SK-N-SH treated with all-trans-retinoic acid at 6 μM for 48 hours (cell line): ENCODE measurements at regions not wholly inside any gene's neighbourhood (a gene's known extent, or its start where the extent isn't known, plus 50 kb on each side); places are given as distances from the start of the nearest gene placed in this dataset.

Experiments used
- ATAC-seq: fragments of 200-7000 bp; cut with Tn5 transposase; 3 replicates; pipeline ENCODE4 v1.9.1; 2020; ENCODE audit warnings: mild to moderate bottlenecking, moderate library complexity
- ARNTL ChIP-seq: fragments of 450-650 bp; formaldehyde crosslinking; IDR thresholded peaks from 2 replicates; pipeline ENCODE4 v1.5.0; 2020; ENCODE audit warnings: low read depth, mild to moderate bottlenecking, moderate library complexity, borderline replicate concordance
- CREB5 ChIP-seq: fragments of 250-450 bp; sonication (Bioruptor Pico); IDR thresholded peaks from 2 replicates; pipeline ENCODE4 v1.5.1; 2020; ENCODE audit warnings: low read depth, mild to moderate bottlenecking, moderate library complexity
- CSDC2 ChIP-seq: fragments of 250-450 bp; sonication (Bioruptor Pico); IDR thresholded peaks from 2 replicates; pipeline ENCODE4 v1.5.0; 2020; ENCODE audit warnings: mild to moderate bottlenecking, moderate library complexity
- CSRNP3 ChIP-seq: fragments of 250-450 bp; sonication (Bioruptor Pico); IDR thresholded peaks from 2 replicates; pipeline ENCODE4 v1.5.1; 2021; ENCODE audit warnings: mild to moderate bottlenecking, moderate library complexity
- ESRRG ChIP-seq: fragments of 250-450 bp; sonication (Bioruptor Pico); IDR thresholded peaks from 2 replicates; pipeline ENCODE4 v1.6.1; 2021; ENCODE audit warnings: mild to moderate bottlenecking
- GLIS3 ChIP-seq: fragments of 250-450 bp; sonication (Bioruptor Pico); IDR thresholded peaks from 2 replicates; pipeline ENCODE4 v1.5.0; 2020; ENCODE audit warnings: mild to moderate bottlenecking, moderate library complexity
- ISL1 ChIP-seq: fragments of 250-450 bp; sonication (Bioruptor Pico); IDR thresholded peaks from 2 replicates; pipeline ENCODE4 v2.1.2; 2022; ENCODE audit warnings: mild to moderate bottlenecking, moderate library complexity
- OSR1 ChIP-seq: fragments of 250-450 bp; sonication (Bioruptor Pico); IDR thresholded peaks from 2 replicates; pipeline ENCODE4 v1.8.0; 2022; ENCODE audit warnings: moderate library complexity, mild to moderate bottlenecking, inconsistent platforms
- PATZ1 ChIP-seq: fragments of 250-450 bp; sonication (Bioruptor Pico); IDR thresholded peaks from 2 replicates; pipeline ENCODE4 v1.8.0; 2020; ENCODE audit warnings: mild to moderate bottlenecking, moderate library complexity, borderline replicate concordance
- POU6F1 ChIP-seq: fragments of 250-450 bp; sonication (Bioruptor Pico); IDR thresholded peaks from 2 replicates; pipeline ENCODE4 v1.8.0; 2021; ENCODE audit warnings: low read depth, mild to moderate bottlenecking, moderate library complexity, borderline replicate concordance
- PPARA ChIP-seq: fragments of 250-450 bp; sonication (Bioruptor Pico); IDR thresholded peaks from 2 replicates; pipeline ENCODE4 v1.5.0; 2020; ENCODE audit warnings: mild to moderate bottlenecking, borderline replicate concordance
- RARB ChIP-seq: fragments of 250-450 bp; sonication (Bioruptor Pico); IDR thresholded peaks from 2 replicates; pipeline ENCODE4 v1.8.0; 2021; ENCODE audit warnings: mild to moderate bottlenecking, moderate library complexity
- SNAI2 ChIP-seq: fragments of 250-450 bp; sonication (Bioruptor Pico); IDR thresholded peaks from 2 replicates; pipeline ENCODE4 v1.5.0; 2020; ENCODE audit warnings: mild to moderate bottlenecking, moderate library complexity
- TCF4 ChIP-seq: fragments of 250-450 bp; sonication (Bioruptor Pico); IDR thresholded peaks from 2 replicates; pipeline ENCODE4 v1.8.0; 2021; ENCODE audit warnings: mild to moderate bottlenecking, moderate library complexity, borderline replicate concordance
- TOX ChIP-seq: fragments of 250-450 bp; sonication (Bioruptor Pico); IDR thresholded peaks from 2 replicates; pipeline ENCODE4 v1.8.0; 2021; ENCODE audit warnings: mild to moderate bottlenecking, moderate library complexity, borderline replicate concordance
- TSHZ2 ChIP-seq: fragments of 250-450 bp; sonication (Bioruptor Pico); IDR thresholded peaks from 2 replicates; pipeline ENCODE4 v1.5.0; 2020; ENCODE audit warnings: mild to moderate bottlenecking, moderate library complexity
- ZC3H10 ChIP-seq: fragments of 250-450 bp; sonication (Bioruptor Pico); IDR thresholded peaks from 2 replicates; pipeline ENCODE4 v1.5.1; 2021; ENCODE audit warnings: mild to moderate bottlenecking, moderate library complexity
- ZFP3 ChIP-seq: fragments of 250-450 bp; sonication (Bioruptor Pico); IDR thresholded peaks from 2 replicates; pipeline ENCODE4 v1.5.0; 2020; ENCODE audit warnings: mild to moderate bottlenecking, moderate library complexity
- ZFP30 ChIP-seq: fragments of 450-650 bp; formaldehyde crosslinking; IDR thresholded peaks from 2 replicates; pipeline ENCODE4 v1.5.0; 2022; ENCODE audit warnings: mild to moderate bottlenecking, moderate library complexity
- ZNF565 ChIP-seq: fragments of 450-650 bp; formaldehyde crosslinking; conservative IDR thresholded peaks from 2 replicates; pipeline ENCODE4 v1.5.0; 2020; ENCODE audit warnings: low read depth, mild to moderate bottlenecking, moderate library complexity
- ZNF70 ChIP-seq: fragments of 450-650 bp; formaldehyde crosslinking; IDR thresholded peaks from 2 replicates; pipeline ENCODE4 v1.5.0; 2020; ENCODE audit warnings: mild to moderate bottlenecking, moderate library complexity
- ZNF8 ChIP-seq: fragments of 450-650 bp; formaldehyde crosslinking; IDR thresholded peaks from 2 replicates; pipeline ENCODE4 v1.5.0; 2020; ENCODE audit warnings: mild to moderate bottlenecking, moderate library complexity

- ATAC-seq = no peak
- TF ChIP-seq ZNF70 (no peak), TCF4 (CRISPR knock-in tag) (no peak), TSHZ2 (CRISPR knock-in tag) (no peak), SNAI2 (CRISPR knock-in tag) (no peak), PATZ1 (no peak), GLIS3 (CRISPR knock-in tag) (no peak), ESRRG (CRISPR knock-in tag) (no peak), ZC3H10 (no peak), ZFP30 (CRISPR knock-in tag) (no peak), ZFP3 (CRISPR knock-in tag) (no peak), CSDC2 (CRISPR knock-in tag) (no peak), ARNTL (CRISPR knock-in tag) (no peak), CSRNP3 (CRISPR knock-in tag) (no peak), CREB5 (no peak), ZNF565 (CRISPR knock-in tag) (no peak), ZNF8 (CRISPR knock-in tag) (no peak), RARB (no peak), ISL1 (CRISPR knock-in tag) (no peak)
- TF ChIP-seq, all 23 proteins: peak for 0
Observed at GRCh38 chr20:6613280-6613861, 154.1 kb upstream of the BMP2 start.

GRCh38 chr20:6612606-6612923 lies 154.9 kb upstream of the BMP2 start:
- no peak for TF ChIP-seq CREB5
- TF ChIP-seq TOX = no peak
- no peak for TF ChIP-seq POU6F1 (CRISPR knock-in tag)
- no peak for TF ChIP-seq OSR1 (CRISPR knock-in tag)
- no peak for TF ChIP-seq ZNF565 (CRISPR knock-in tag)
- no peak for TF ChIP-seq ZNF8 (CRISPR knock-in tag)
- TF ChIP-seq RARB = no peak
- no peak for TF ChIP-seq PPARA (CRISPR knock-in tag)
- no peak for TF ChIP-seq ZC3H10
- TF ChIP-seq ZFP3 (CRISPR knock-in tag) = no peak
- no peak for TF ChIP-seq GLIS3 (CRISPR knock-in tag)
- no peak for TF ChIP-seq ESRRG (CRISPR knock-in tag)
- TF ChIP-seq TCF4 (CRISPR knock-in tag) = no peak
- TF ChIP-seq ZNF70 = no peak
- no peak for ATAC-seq
